Uterus (tissue), 2 donors: ENCODE measurements at regions not wholly inside any gene's neighbourhood (a gene's known extent, or its start where the extent isn't known, plus 50 kb on each side); places are given as distances from the start of the nearest gene placed in this dataset.

Experiments used
- CTCF ChIP-seq, 4 experiments: fragments of 200-600 bp in 2 of 4; fragments of 450-650 bp in 2 of 4; sonication (generic) in 2 of 4; IDR thresholded peaks; one replicate each; pipeline ENCODE4 v1.5.1; 2016 to 2019; ENCODE audit warnings: antibody characterized with exemption in 4 of 4, mild to moderate bottlenecking in 2 of 4, moderate library complexity in 1 of 4
- POLR2A ChIP-seq, 2 donors: fragments of 450-650 bp; IDR thresholded peaks; one replicate each; pipeline ENCODE4 v1.6.1; 2016; ENCODE audit warnings: antibody characterized with exemption in 2 of 2, mild to moderate bottlenecking in 1 of 2, moderate library complexity in 1 of 2

GRCh38 chr11:119880873-119881272 lies 151.9 kb upstream of the NECTIN1 start:
- no peak for TF ChIP-seq CTCF (IDR thresholded peaks at IDR 0.05)
- TF ChIP-seq POLR2A (IDR thresholded peaks at IDR 0.05), result no peak
